ENCODE measurements at regions not wholly inside any gene's neighbourhood (a gene's known extent, or its start where the extent isn't known, plus 50 kb on each side); places are given as distances from the start of the nearest gene placed in this dataset.

DNA sequence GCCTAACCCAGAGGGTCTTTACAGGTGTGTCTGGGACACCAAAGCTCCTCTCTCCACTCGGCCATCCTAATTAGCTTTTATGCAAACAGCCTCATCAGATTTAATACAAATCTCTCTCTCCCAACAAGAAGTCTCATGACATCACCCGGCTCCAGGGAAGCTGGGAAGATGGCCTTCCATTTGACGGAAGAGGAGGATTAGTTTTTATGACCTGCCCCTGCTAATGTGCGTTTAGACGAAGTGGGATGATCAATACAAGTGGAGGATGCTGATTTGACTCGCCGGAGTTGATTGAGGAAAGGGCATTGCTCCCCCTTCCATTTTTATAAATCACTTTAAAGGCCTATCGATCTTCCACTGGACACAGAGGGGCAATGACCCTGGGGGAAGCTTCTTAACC, 239.2 kb downstream of the BCL11B start:
- TF ChIP-seq POLR2A (IDR thresholded peaks at IDR 0.05; ENCODE audit: low read length): no peak
- no peak for TF ChIP-seq GATA1 (IDR thresholded peaks at IDR 0.05; ENCODE audit: low read depth, low read length)

Data from erythroblast (primary cell).